Activated T-helper 2 cell treated with anti-CD3 and anti-CD28 coated beads, Interferon-gamma antibody, Interleukin-2, Interleukin-4, amounts not matched to agents 10 μg/mL and 5 μg/mL and 100 μg/mL, durations not matched to agents 14 hours and 24 hours and 36 hours (primary cell): ENCODE measurements at regions not wholly inside any gene's neighbourhood (a gene's known extent, or its start where the extent isn't known, plus 50 kb on each side); places are given as distances from the start of the nearest gene placed in this dataset.

Source experiments
- DNase-seq: peaks from one replicate; pipeline ENCODE4 v3.0.0; 2021; ENCODE audit warnings: low spot score
- H3K27ac Mint-ChIP-seq: one replicate; pipeline ENCODE4 v1.8.0; 2021; ENCODE audit warnings: mixed read lengths
- H3K27me3 Mint-ChIP-seq: one replicate; pipeline ENCODE4 v1.8.0; 2021; ENCODE audit warnings: low read depth, mixed read lengths
- H3K36me3 Mint-ChIP-seq: one replicate; pipeline ENCODE4 v1.8.0; 2021; ENCODE audit warnings: low read depth, mixed read lengths
- H3K4me1 Mint-ChIP-seq: one replicate; pipeline ENCODE4 v1.8.0; 2021; ENCODE audit warnings: low read depth, mixed read lengths
- H3K4me3 Mint-ChIP-seq: one replicate; pipeline ENCODE4 v1.8.0; 2021; ENCODE audit warnings: low read depth, mild to moderate bottlenecking, moderate library complexity, mixed read lengths
- H3K9me3 Mint-ChIP-seq: one replicate; pipeline ENCODE4 v1.8.0; 2021; ENCODE audit warnings: mixed read lengths
- intact Hi-C: fragments of 100-400 bp; cut with micrococcal nuclease; formaldehyde crosslinking; loops from one replicate; pipeline ENCODE4 v1.15.1; 2023

DNA sequence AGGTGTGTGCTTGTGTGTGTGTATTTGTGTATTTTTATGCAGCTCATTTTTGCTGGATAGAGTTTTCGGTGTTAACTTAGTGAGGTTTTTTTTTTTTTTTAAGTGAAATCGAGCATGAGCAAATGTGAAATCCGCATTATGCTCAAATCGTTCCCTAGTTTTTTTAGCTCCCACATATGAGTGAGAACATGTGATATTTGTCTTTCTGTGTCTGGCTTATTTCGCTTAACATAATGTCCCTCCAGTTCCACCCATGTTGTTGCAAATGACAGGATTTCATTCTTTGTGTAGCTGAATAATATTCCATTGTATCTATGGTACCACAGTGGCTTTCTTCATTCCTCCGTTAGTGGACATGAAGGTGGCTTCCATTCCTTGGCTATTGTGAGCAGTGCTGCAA, 1103.3 kb upstream of the EEF2KMT start:
- Mint-ChIP-seq H3K4me1 (no peaks in the 10 kb centered on the region), H3K4me3 (no peak overlapping the region), H3K9me3 (peaks cover 50% of the 10 kb centered on the region), H3K36me3 (no peaks in the 10 kb centered on the region), H3K27ac (no peak overlapping the region), H3K27me3 (no peaks in the 10 kb centered on the region)
- DNase-seq = no peak
- intact Hi-C loops = no loop called here

DNA sequence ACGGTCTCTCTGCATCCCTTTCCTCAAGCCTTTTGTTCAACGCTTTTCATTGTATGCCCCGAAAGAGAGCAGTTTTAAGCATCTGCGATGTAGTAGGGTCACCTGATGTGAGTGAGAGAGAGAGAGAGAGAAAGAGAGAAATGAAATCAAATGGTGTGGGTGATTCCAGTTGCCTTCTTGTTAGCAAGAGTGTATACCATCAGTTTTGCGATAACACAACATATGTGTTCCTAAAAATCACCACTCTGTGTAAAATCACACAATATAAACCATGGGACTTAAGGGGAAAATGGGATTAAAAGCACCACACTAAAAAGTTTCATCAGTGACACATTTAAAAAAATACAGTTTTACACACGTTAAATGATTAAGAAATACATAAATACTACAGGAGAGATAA, 1102.7 kb upstream of the EEF2KMT start:
- H3K4me3 Mint-ChIP-seq = no peak overlapping the region
- DNase-seq = no peak
- no peaks in the 10 kb centered on the region for H3K36me3 Mint-ChIP-seq
- H3K27me3 Mint-ChIP-seq = no peaks in the 10 kb centered on the region
- intact Hi-C loops = no loop called here
- H3K27ac Mint-ChIP-seq = no peak overlapping the region
- peaks cover 51% of the 10 kb centered on the region for H3K9me3 Mint-ChIP-seq
- H3K4me1 Mint-ChIP-seq = no peaks in the 10 kb centered on the region

DNA sequence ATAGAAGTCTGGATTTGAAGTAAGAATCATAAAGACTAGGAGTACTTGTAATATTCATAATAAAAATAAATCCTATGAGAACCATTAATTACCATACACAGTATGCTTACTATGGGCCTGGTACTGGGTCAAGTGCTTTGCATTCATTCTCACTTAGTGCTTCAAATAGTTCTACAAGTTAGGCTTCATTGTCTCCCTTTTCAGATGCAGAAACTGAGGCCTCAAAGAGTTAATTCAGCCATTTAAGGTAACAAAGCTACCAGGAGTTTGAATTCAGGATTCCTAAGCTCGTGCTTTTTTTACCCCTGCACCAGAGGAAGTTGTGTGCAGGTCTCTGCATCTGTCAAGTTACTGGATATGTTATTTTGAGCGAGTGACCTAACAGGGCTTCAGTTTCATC, 1098.4 kb upstream of the EEF2KMT start:
- no peaks in the 10 kb centered on the region for H3K27me3 Mint-ChIP-seq
- peaks cover 69% of the 10 kb centered on the region for H3K9me3 Mint-ChIP-seq
- no peak for DNase-seq
- no peaks in the 10 kb centered on the region for H3K36me3 Mint-ChIP-seq
- H3K27ac Mint-ChIP-seq = no peak overlapping the region
- no peak overlapping the region for H3K4me3 Mint-ChIP-seq
- no peaks in the 10 kb centered on the region for H3K4me1 Mint-ChIP-seq
- intact Hi-C loops = no loop called here

DNA sequence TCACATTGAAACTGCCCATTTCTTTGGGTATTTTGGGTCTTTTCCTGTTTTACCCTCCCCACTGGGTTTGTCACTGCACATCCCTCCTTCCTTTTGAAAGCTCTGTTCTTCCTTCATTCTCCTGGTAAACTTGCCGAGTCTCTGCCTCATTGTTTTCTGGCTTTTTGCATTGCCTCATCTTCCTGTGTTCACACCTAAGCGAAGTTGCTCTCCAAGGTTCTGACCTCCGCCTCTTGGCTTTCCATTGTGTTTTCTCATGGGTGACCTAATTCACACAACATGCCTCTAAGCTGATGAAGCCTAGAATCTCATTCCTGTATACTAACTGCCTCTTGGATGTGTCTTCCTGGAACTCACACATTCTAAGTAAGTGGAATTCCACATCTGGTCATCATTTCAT, 1096.1 kb upstream of the EEF2KMT start:
- H3K27ac Mint-ChIP-seq = no peak overlapping the region
- no peak for DNase-seq
- no peaks in the 10 kb centered on the region for H3K36me3 Mint-ChIP-seq
- peaks cover 66% of the 10 kb centered on the region for H3K9me3 Mint-ChIP-seq
- H3K27me3 Mint-ChIP-seq = no peaks in the 10 kb centered on the region
- no peak overlapping the region for H3K4me3 Mint-ChIP-seq
- no peaks in the 10 kb centered on the region for H3K4me1 Mint-ChIP-seq
- intact Hi-C loops = no loop called here

DNA sequence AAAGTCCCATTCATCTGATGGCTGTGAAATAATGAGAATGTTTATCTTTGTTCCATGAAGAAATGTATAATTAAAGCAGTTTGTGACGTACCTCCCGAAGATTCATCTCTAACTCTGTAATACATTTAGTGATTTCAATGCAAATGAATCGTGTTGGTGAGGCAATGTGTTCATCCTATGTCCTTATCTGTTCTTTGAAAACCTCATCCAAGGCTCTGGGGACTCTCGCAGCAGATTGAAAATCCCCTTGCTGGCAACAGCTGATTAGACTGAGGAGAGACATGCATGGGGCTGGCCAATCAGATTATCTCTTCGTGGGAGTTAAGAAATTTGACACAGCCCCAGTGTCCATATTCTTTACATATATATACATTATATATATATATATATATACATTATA, 1095.4 kb upstream of the EEF2KMT start:
- Mint-ChIP-seq H3K27ac (no peak overlapping the region), H3K27me3 (no peaks in the 10 kb centered on the region), H3K4me3 (no peak overlapping the region), H3K4me1 (no peaks in the 10 kb centered on the region), H3K9me3 (peaks cover 59% of the 10 kb centered on the region), H3K36me3 (no peaks in the 10 kb centered on the region)
- no peak for DNase-seq
- intact Hi-C loops = no loop called here

DNA sequence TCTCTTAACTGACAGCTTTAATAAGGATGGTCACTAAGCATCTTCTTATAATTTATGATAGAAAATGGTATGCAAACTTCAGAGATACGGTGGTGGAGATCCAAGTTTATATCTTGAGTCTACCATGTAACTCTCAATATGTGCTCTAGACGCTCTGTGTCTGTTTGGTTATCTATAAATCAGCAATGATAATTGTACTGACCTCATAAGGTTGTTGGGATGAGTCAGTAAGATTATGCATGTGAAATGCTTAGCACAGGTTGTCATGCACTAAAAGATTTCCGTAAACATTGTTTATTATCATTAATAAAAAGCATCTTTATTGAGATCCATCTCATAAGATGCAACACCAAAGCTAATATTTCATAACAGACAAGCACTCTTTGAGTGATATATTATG, 1094.9 kb upstream of the EEF2KMT start:
- H3K9me3 Mint-ChIP-seq = peaks cover 56% of the 10 kb centered on the region
- no peak overlapping the region for H3K27ac Mint-ChIP-seq
- intact Hi-C loops = no loop called here

DNA sequence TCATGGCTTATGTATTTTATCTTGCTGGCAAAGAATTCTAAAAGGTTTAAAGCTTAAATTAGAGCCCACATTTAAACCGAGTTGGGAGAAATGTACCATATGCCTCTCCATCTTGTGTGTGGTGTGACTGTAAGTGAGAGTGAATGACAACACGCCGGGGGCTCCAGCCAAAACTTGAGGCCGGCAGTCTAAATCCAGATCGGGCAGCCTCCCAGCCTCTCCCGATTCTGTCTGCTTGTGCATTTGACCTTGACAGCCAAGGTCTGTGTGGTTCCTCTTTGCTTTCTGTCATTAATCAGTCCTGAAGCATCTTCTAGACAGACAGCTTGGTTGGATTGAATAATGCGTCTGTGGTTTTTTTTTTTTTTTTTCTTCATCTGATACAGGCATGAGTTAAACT, 1093.2 kb upstream of the EEF2KMT start:
- Mint-ChIP-seq H3K4me3 (no peak overlapping the region), H3K27ac (no peak overlapping the region), H3K4me1 (no peaks in the 10 kb centered on the region), H3K36me3 (no peaks in the 10 kb centered on the region), H3K9me3 (peaks cover 47% of the 10 kb centered on the region), H3K27me3 (no peaks in the 10 kb centered on the region)
- no peak for DNase-seq
- intact Hi-C loops = no loop called here

More for the DNA sequence above, 1094.9 kb upstream of the EEF2KMT start:
- Mint-ChIP-seq H3K4me1 (no peaks in the 10 kb centered on the region), H3K27me3 (no peaks in the 10 kb centered on the region), H3K36me3 (no peaks in the 10 kb centered on the region), H3K4me3 (no peak overlapping the region)
- no peak for DNase-seq

DNA sequence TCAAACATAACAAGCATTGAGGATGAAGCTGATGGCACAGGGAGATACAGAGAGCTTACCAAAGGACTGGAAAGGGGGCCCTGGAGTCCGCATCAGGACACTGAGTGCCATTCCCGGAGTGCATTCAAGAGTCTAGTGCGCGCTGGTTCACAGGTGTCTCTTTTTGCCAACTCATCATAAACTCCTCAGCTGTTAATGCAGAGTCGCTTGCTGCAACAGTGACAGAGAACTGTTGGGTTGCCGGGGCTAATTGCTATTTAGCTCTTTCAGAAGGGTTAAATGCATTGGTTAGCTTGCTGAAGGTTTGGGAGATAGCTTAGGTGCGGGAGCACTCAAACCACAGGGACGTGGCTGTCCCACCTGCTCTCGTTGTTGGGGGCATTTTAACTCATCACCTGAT, 1091.6 kb upstream of the EEF2KMT start:
- no peak overlapping the region for H3K4me3 Mint-ChIP-seq
- H3K36me3 Mint-ChIP-seq = no peaks in the 10 kb centered on the region
- intact Hi-C loops = no loop called here
- H3K27me3 Mint-ChIP-seq = no peaks in the 10 kb centered on the region
- no peaks in the 10 kb centered on the region for H3K4me1 Mint-ChIP-seq
- peaks cover 38% of the 10 kb centered on the region for H3K9me3 Mint-ChIP-seq
- H3K27ac Mint-ChIP-seq = no peak overlapping the region
- DNase-seq = no peak

DNA sequence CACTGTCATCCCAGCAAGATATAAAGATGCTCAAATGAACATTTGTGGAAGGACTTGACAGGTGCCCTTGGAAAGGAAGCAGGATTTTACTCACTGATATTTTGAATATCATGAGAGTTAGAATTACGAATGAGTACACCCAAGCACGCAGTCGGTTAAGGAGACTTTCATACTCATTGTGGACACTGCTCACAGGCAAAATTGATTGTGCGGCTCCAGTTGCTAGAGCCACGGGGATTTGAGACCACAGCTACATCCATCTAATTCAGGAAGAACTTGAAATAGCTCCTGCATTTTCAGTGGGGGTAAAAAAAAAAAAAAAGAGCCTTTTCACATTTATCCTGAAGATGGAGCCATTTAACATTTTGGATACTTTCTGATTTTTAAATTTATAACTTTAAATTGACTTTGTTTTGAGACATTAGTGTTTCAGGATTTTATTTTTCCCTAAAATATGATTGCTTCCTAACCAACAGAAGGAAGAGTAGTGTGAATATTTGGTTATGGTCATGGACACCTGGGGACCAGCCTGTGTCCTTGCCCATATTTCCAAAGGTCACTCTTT, 1080.1 kb upstream of the EEF2KMT start:
- no peaks in the 10 kb centered on the region for H3K27me3 Mint-ChIP-seq
- H3K4me3 Mint-ChIP-seq = no peak overlapping the region
- no peaks in the 10 kb centered on the region for H3K4me1 Mint-ChIP-seq
- DNase-seq = no peak
- no peak overlapping the region for H3K27ac Mint-ChIP-seq
- peaks cover 51% of the 10 kb centered on the region for H3K9me3 Mint-ChIP-seq
- intact Hi-C loops = no loop called here
- H3K36me3 Mint-ChIP-seq = no peaks in the 10 kb centered on the region

DNA sequence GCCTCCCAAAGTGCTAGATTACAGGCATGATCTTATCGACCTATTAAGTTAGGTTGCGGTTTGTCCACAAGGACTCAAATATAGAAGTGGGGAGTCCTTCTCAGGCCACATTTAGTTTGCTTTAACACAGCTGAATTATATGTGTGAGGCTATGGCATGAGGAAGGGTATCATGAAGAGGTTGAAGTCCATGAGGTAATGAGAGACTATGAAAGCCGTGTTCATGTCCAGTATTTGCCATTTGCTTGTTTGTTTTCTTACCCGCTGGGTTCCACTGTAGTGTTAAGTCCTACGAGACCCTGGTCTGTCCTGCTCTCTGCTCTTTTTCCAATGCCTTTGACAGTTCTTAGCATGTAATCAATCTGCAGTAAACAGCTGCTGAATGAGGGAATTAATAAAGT, 1072.4 kb upstream of the EEF2KMT start:
- no peak overlapping the region for H3K27ac Mint-ChIP-seq
- no peaks in the 10 kb centered on the region for H3K4me1 Mint-ChIP-seq
- intact Hi-C loops = no loop called here
- no peaks in the 10 kb centered on the region for H3K36me3 Mint-ChIP-seq
- H3K9me3 Mint-ChIP-seq = peaks cover 57% of the 10 kb centered on the region
- no peak overlapping the region for H3K4me3 Mint-ChIP-seq
- H3K27me3 Mint-ChIP-seq = no peaks in the 10 kb centered on the region
- no peak for DNase-seq

DNA sequence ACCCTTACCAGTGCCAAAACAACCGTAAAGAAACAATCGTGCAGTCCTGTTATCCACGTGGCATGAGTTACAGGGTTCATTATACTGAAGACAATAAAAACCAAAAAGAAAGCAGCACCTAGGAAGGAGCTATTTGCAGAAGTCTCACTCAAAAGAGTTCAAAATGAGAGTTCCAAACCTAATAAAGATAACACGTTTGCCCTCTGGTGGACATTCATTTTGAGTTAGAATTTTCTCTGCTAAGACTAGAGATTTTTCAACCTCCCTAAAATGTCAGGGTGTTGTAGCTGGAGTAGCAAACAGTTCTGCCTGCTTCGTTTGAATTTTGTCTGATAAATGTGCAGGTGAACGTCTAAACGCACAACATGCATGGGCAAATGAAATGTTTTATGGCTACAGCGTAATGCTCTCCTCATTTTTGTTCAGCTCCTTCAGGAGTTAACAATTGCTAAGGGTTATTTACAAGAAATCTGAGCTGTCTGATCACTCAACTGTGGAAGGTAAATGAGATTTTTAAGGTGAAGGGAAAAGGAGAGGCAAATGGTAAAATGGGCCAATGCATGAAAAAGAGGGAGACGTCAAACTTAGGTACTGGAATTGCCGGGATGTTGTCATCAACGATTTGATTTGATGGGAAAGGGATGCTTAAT, 1067.9 kb upstream of the EEF2KMT start:
- no peaks in the 10 kb centered on the region for H3K4me1 Mint-ChIP-seq
- peaks cover 46% of the 10 kb centered on the region for H3K9me3 Mint-ChIP-seq
- intact Hi-C loops = no loop called here

DNA sequence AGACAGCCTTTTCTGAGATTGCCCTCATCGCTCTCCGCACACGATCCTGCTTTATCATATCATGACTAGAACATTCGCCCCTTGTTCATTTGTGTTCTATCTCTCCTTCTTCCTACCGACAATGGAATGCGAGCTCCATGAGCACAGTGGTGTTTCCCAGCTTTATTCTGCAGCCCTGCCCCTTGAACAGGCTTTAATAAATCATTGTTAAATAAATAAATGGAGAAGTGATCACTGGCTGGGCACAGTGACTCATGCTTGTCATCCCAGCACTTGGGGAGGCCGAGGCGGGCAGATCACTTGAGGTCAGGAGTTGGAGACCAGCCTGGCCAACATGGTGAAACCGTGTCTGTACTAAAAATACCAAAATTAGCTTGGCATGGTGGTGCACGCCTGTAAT, 1063.3 kb upstream of the EEF2KMT start:
- no peak for DNase-seq
- Mint-ChIP-seq H3K27ac (no peak overlapping the region), H3K27me3 (no peaks in the 10 kb centered on the region), H3K4me1 (no peaks in the 10 kb centered on the region), H3K36me3 (no peaks in the 10 kb centered on the region), H3K9me3 (peaks cover 36% of the 10 kb centered on the region), H3K4me3 (no peak overlapping the region)
- intact Hi-C loops = no loop called here

More for the DNA sequence above, 1067.9 kb upstream of the EEF2KMT start:
- H3K27me3 Mint-ChIP-seq = no peaks in the 10 kb centered on the region
- no peak overlapping the region for H3K4me3 Mint-ChIP-seq
- no peaks in the 10 kb centered on the region for H3K36me3 Mint-ChIP-seq
- DNase-seq = no peak
- H3K27ac Mint-ChIP-seq = no peak overlapping the region

DNA sequence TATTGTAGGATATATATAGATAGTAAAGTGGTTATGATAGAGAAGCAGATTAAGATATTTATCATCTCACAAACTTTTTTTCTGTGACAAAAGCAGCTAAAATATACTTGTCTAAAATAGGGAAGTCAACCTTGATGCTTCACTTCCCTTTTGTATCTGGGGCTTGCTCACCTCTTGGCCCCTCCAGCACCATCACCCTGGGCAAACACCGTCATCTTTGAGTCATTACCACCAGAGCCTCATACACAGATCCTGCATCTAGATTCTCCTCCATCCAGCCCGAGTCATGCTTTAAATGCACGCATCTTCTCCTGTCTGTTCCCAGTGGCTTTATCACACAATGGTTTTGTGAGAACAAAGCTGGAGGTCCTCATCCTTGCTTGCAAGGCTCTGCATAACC, 1062.7 kb upstream of the EEF2KMT start:
- Mint-ChIP-seq H3K27ac (no peak overlapping the region), H3K4me3 (no peak overlapping the region), H3K9me3 (peaks cover 32% of the 10 kb centered on the region), H3K36me3 (no peaks in the 10 kb centered on the region), H3K4me1 (no peaks in the 10 kb centered on the region), H3K27me3 (no peaks in the 10 kb centered on the region)
- intact Hi-C loops = no loop called here
- no peak for DNase-seq

DNA sequence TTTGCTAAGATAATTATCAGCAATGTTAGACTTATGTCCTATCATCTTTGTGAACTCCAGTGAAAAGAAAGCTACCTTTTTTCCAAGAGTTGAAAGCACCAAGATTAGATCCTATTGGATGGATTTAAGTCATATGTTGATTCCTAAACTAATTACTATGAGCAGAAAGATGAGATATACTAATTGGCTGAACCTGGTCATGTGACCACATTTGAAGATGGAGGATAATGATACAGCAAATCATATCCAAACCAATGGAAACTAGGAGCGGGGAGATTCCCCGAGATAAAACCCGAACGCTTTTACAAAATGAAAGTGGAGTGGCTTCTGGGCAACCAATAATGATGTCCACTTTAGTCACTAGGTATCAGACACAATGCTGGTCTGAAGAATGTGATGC, 1060.2 kb upstream of the EEF2KMT start:
- H3K9me3 Mint-ChIP-seq = peaks cover 26% of the 10 kb centered on the region
- no peaks in the 10 kb centered on the region for H3K4me1 Mint-ChIP-seq
- H3K27ac Mint-ChIP-seq = no peak overlapping the region
- H3K4me3 Mint-ChIP-seq = no peak overlapping the region
- intact Hi-C loops = no loop called here
- no peaks in the 10 kb centered on the region for H3K27me3 Mint-ChIP-seq
- H3K36me3 Mint-ChIP-seq = no peaks in the 10 kb centered on the region
- DNase-seq = no peak
